Liver (tissue), 8 donors: ENCODE measurements at regions not wholly inside any gene's neighbourhood (a gene's known extent, or its start where the extent isn't known, plus 50 kb on each side); places are given as distances from the start of the nearest gene placed in this dataset.

ENCODE experiments used
- DNase-seq: peaks from one replicate; pipeline ENCODE4 v3.0.0-alpha.2; 2017; ENCODE audit warnings: low spot score
- H3K27ac ChIP-seq, 2 donors: one replicate each; pipeline ENCODE4 v1.7.0; 2013; ENCODE audit warnings: inconsistent platforms in 2 of 2, low read length in 2 of 2, control low read depth in 1 of 2, low read depth in 1 of 2, mild to moderate bottlenecking in 1 of 2
- H3K27me3 ChIP-seq, 4 donors: one replicate each; pipeline versions ENCODE4 v1.6.1 to v1.7.0; 2013; ENCODE audit warnings: low read length in 3 of 4, inconsistent platforms in 1 of 4, mild to moderate bottlenecking in 1 of 4, moderate library complexity in 1 of 4; ENCODE audit not compliant: control insufficient read depth in 4 of 4, insufficient read depth in 4 of 4
- H3K36me3 ChIP-seq, 4 donors: one replicate each; pipeline versions ENCODE4 v1.6.1 to v1.7.0; 2013; ENCODE audit warnings: low read length in 3 of 4, mild to moderate bottlenecking in 3 of 4, low read depth in 1 of 4, moderate library complexity in 1 of 4; ENCODE audit not compliant: control insufficient read depth in 4 of 4, insufficient read depth in 3 of 4
- H3K4me1 ChIP-seq, 4 donors: one replicate each; pipeline versions ENCODE4 v1.6.1 to v1.7.0; 2013; ENCODE audit warnings: low read length in 3 of 4, mild to moderate bottlenecking in 3 of 4, moderate library complexity in 1 of 4; ENCODE audit not compliant: control insufficient read depth in 4 of 4, insufficient read depth in 4 of 4
- H3K4me3 ChIP-seq, 3 donors: one replicate each; pipeline versions ENCODE4 v1.6.1 to v1.7.0; 2013; ENCODE audit warnings: low read length in 3 of 3, control low read depth in 1 of 3, low read depth in 1 of 3, mild to moderate bottlenecking in 1 of 3
- H3K9ac ChIP-seq, 2 donors: one replicate each; pipeline ENCODE4 v1.7.0; 2013; ENCODE audit warnings: low read length in 2 of 2, mild to moderate bottlenecking in 2 of 2, moderate library complexity in 2 of 2, control low read depth in 1 of 2, low read depth in 1 of 2
- H3K9me3 ChIP-seq, 4 donors: one replicate each; pipeline versions ENCODE4 v1.6.1 to v1.7.0; 2013; ENCODE audit warnings: low read length in 3 of 4; ENCODE audit not compliant: control insufficient read depth in 4 of 4
- ATF3 ChIP-seq: IDR thresholded peaks from 2 replicates; pipeline ENCODE4 v1.6.1; 2016; ENCODE audit warnings: antibody characterized with exemption
- CTCF ChIP-seq: fragments of 150-350 bp; IDR thresholded peaks from 2 replicates; pipeline ENCODE4 v1.5.1; 2017; ENCODE audit warnings: improper control_type of control experiment, low read depth, low read length; ENCODE audit not compliant: missing input control
- EGR1 ChIP-seq, 2 donors: IDR thresholded peaks; 2 replicates each; pipeline ENCODE4 v1.6.1; 2016 to 2018; ENCODE audit warnings: antibody characterized with exemption in 2 of 2, low read depth in 2 of 2
- FOXA1 ChIP-seq: IDR thresholded peaks from 2 replicates; pipeline ENCODE4 v1.6.1; 2016; ENCODE audit warnings: antibody characterized with exemption
- FOXA2 ChIP-seq: IDR thresholded peaks from 2 replicates; pipeline ENCODE4 v1.6.1; 2016; ENCODE audit warnings: antibody characterized with exemption
- GABPA ChIP-seq, 2 donors: IDR thresholded peaks in 1 of 2; conservative IDR thresholded peaks in 1 of 2; 2 replicates each; pipeline ENCODE4 v1.6.1; 2016; ENCODE audit warnings: antibody characterized with exemption in 2 of 2, mild to moderate bottlenecking in 1 of 2, moderate library complexity in 1 of 2
- HNF4A ChIP-seq, 2 donors: conservative IDR thresholded peaks; 2 replicates each; pipeline ENCODE4 v1.6.1; 2016; ENCODE audit warnings: antibody characterized with exemption in 2 of 2, mild to moderate bottlenecking in 2 of 2
- HNF4G ChIP-seq: IDR thresholded peaks from 2 replicates; pipeline ENCODE4 v1.6.1; 2016; ENCODE audit warnings: antibody characterized with exemption
- JUND ChIP-seq, 2 donors: IDR thresholded peaks; 2 replicates each; pipeline ENCODE4 v1.6.1; 2016; ENCODE audit warnings: antibody characterized with exemption in 2 of 2
- MAX ChIP-seq: IDR thresholded peaks from 2 replicates; pipeline ENCODE4 v1.6.1; 2016; ENCODE audit warnings: antibody characterized with exemption
- NR2F2 ChIP-seq: IDR thresholded peaks from 2 replicates; pipeline ENCODE4 v1.6.1; 2016; ENCODE audit warnings: antibody characterized with exemption
- RAD21 ChIP-seq, 2 donors: IDR thresholded peaks; 2 replicates each; pipeline ENCODE4 v1.6.1; 2016; ENCODE audit warnings: antibody characterized with exemption in 2 of 2, mild to moderate bottlenecking in 2 of 2
- REST ChIP-seq: IDR thresholded peaks from 2 replicates; pipeline ENCODE4 v1.6.1; 2016; ENCODE audit warnings: antibody characterized with exemption, mild to moderate bottlenecking
- RXRA ChIP-seq, 2 donors: IDR thresholded peaks; 2 replicates each; pipeline ENCODE4 v1.6.1; 2017 to 2018; ENCODE audit warnings: antibody characterized with exemption in 2 of 2, mild to moderate bottlenecking in 1 of 2
- SP1 ChIP-seq: IDR thresholded peaks from 2 replicates; pipeline ENCODE4 v1.6.1; 2018; ENCODE audit warnings: antibody characterized with exemption, mild to moderate bottlenecking
- TAF1 ChIP-seq: conservative IDR thresholded peaks from 2 replicates; pipeline ENCODE4 v1.6.1; 2016; ENCODE audit warnings: antibody characterized with exemption, mild to moderate bottlenecking
- YY1 ChIP-seq: IDR thresholded peaks from 2 replicates; pipeline ENCODE4 v1.6.1; 2016; ENCODE audit warnings: antibody characterized with exemption, mild to moderate bottlenecking
- ZBTB33 ChIP-seq: IDR thresholded peaks from 2 replicates; pipeline ENCODE4 v1.6.1; 2016; ENCODE audit warnings: antibody characterized with exemption
- WGBS: extraction: QIAGEN DNeasy Blood & Tissue Kit; methylation state at CpG from one replicate; pipeline ENCODE4 v1.1.7; 2013; 5-methylcytosine and 5-hydroxymethylcytosine counted together
- donor health status: healthy.
- donor health status: healthy.
- donor health status: healthy.
- donor health status: healthy.
- donor health status: healthy.

- 3% methylated on average over 2 of the region's 2 CpGs for WGBS
- Histone ChIP-seq H3K27ac (no peak overlapping the region), H3K36me3 (no peaks in the 10 kb centered on the region), H3K27me3 (no peaks in the 10 kb centered on the region), H3K9ac (no peak overlapping the region), H3K9me3 (no peaks in the 10 kb centered on the region), H3K4me3 (no peak overlapping the region), H3K4me1 (no peaks in the 10 kb centered on the region)
- peak; percentile 36 for DNase-seq
- TF ChIP-seq FOXA2: no peak
- TF ChIP-seq EGR1 (IDR thresholded peaks at IDR 0.05; ENCODE audit: low read depth in 2 of 2): no peak
- TF ChIP-seq RAD21 (IDR thresholded peaks at IDR 0.05): peak; percentile 88 to 93
- peak; percentile 75 for TF ChIP-seq CTCF
Measured at GRCh38 chr10:36779238-36779846, 346.1 kb upstream of the ANKRD30A start.

- Histone ChIP-seq H3K27ac (no peak overlapping the region), H3K9me3 (no peaks in the 10 kb centered on the region), H3K4me1 (no peaks in the 10 kb centered on the region), H3K27me3 (no peaks in the 10 kb centered on the region), H3K9ac (no peak overlapping the region), H3K4me3 (no peak overlapping the region), H3K36me3 (no peaks in the 10 kb centered on the region)
- no peak for TF ChIP-seq SP1
- no peak for TF ChIP-seq HNF4A (conservative IDR thresholded peaks at IDR 0.05)
- no peak for TF ChIP-seq RAD21 (IDR thresholded peaks at IDR 0.05)
- no peak for TF ChIP-seq YY1
- TF ChIP-seq TAF1: no peak
- no peak for TF ChIP-seq ZBTB33
- TF ChIP-seq REST: no peak
- no peak for TF ChIP-seq MAX
- no peak for TF ChIP-seq CTCF
- TF ChIP-seq FOXA2: no peak
- no peak for TF ChIP-seq JUND (IDR thresholded peaks at IDR 0.05)
- no peak for TF ChIP-seq EGR1 (IDR thresholded peaks at IDR 0.05; ENCODE audit: low read depth in 2 of 2)
- no peak for TF ChIP-seq GABPA (IDR thresholded peaks at IDR 0.05 in 1 of 2, conservative IDR thresholded peaks at IDR 0.05 in 1 of 2)
- no peak for TF ChIP-seq NR2F2
- no peak for TF ChIP-seq HNF4G
- TF ChIP-seq FOXA1: no peak
- no peak for TF ChIP-seq RXRA (IDR thresholded peaks at IDR 0.05)
- TF ChIP-seq ATF3: no peak
- no peak for DNase-seq
Measured at GRCh38 chr10:36778651-36779050, 346.7 kb upstream of the ANKRD30A start.
